ENCODE measurements at regions not wholly inside any gene's neighbourhood (a gene's known extent, or its start where the extent isn't known, plus 50 kb on each side); places are given as distances from the start of the nearest gene placed in this dataset.

DNA sequence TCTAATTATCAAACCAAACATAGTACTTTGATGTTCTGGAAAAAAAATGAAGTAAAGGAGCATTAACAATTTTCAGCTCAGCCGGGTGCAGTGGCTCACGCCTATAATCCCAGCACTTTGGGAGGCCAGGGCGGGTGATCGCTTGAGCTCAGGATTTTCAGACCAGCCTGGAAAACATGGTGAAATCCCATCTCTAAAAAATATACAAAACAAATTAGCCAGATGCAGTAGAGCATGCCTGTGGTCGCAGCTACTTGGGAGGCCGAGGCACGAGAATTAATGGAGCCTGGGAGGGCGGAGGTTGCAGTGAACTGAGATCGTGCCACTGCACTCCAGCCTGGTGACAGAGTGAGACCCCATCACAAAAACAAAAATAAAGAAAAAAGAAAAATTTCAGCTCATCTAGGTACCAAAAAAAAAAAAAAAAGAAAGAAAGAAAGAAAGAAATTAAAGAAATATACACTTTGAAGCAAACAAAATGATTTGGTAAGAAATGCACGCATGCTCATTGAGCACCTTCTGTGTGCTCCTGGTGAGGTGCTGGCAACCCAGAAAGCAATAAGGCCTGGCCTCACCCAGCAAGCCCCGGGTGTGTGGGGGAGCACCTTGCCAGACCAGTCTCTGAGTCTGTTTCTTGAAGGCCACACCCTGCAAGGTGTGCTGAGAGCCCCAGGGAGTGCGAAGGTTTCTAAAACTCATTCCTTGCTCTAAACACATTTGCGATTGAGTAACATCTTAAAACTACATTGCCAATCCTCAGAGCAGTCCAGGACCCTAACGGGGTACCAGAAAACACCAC, 133.5 kb downstream of the TFCP2L1 start:
- TF ChIP-seq RFX5 (IDR thresholded peaks at IDR 0.05) (no peak), RAD21 (conservative IDR thresholded peaks at IDR 0.05 in 1 of 2, IDR thresholded peaks at IDR 0.05 in 1 of 2) (no peak), CTCF (IDR thresholded peaks at IDR 0.05) (no peak)
